CD14-positive monocyte (primary cell): ENCODE measurements at regions not wholly inside any gene's neighbourhood (a gene's known extent, or its start where the extent isn't known, plus 50 kb on each side); places are given as distances from the start of the nearest gene placed in this dataset.

Experiments used
- DNase-seq, 3 donors: peaks; one replicate each; pipeline ENCODE4 v3.0.0-alpha.2; 2011 to 2022
- H2AFZ ChIP-seq: 2 replicates; pipeline ENCODE4 v1.6.0; 2012; ENCODE audit warnings: mild to moderate bottlenecking, low read depth, low read length, inconsistent platforms; ENCODE audit not compliant: insufficient read depth, poor library complexity, severe bottlenecking
- H3K27ac ChIP-seq, 2 donors: 1 replicate in 1 of 2; 2 replicates in 1 of 2; pipeline ENCODE4 v1.5.1; 2012 to 2013; ENCODE audit warnings: low read length in 2 of 2, control low read depth in 1 of 2, inconsistent platforms in 1 of 2, low read depth in 1 of 2, mild to moderate bottlenecking in 1 of 2
- H3K27me3 ChIP-seq, 2 donors: one replicate each; pipeline versions ENCODE4 v1.6.0 to v1.6.1; 2011 to 2013; ENCODE audit warnings: low read length in 2 of 2; ENCODE audit not compliant: control insufficient read depth in 2 of 2, insufficient read depth in 2 of 2
- H3K36me3 ChIP-seq, 2 donors: replicated peaks in 1 of 2; 1 replicate in 1 of 2; 2 replicates in 1 of 2; pipeline versions ENCODE4 v1.5.1 to v1.6.1; 2012 to 2013; ENCODE audit warnings: low read length in 2 of 2, control low read depth in 1 of 2, inconsistent platforms in 1 of 2, mild to moderate bottlenecking in 1 of 2; ENCODE audit not compliant: insufficient read depth in 2 of 2, control insufficient read depth in 1 of 2
- H3K4me1 ChIP-seq, 2 donors: 1 replicate in 1 of 2; 2 replicates in 1 of 2; pipeline versions ENCODE4 v1.5.1 to v1.6.1; 2012 to 2013; ENCODE audit warnings: low read length in 2 of 2, control low read depth in 1 of 2, inconsistent platforms in 1 of 2, mild to moderate bottlenecking in 1 of 2, moderate library complexity in 1 of 2; ENCODE audit not compliant: insufficient read depth in 2 of 2, control insufficient read depth in 1 of 2
- H3K4me2 ChIP-seq: replicated peaks from 2 replicates; pipeline ENCODE3; 2012; ENCODE audit warnings: low read length, moderate library complexity, mild to moderate bottlenecking; ENCODE audit not compliant: poor library complexity, severe bottlenecking; ENCODE audit errors: extremely low read depth
- H3K4me3 ChIP-seq, 3 experiments: fragments of 200-600 bp in 1 of 3; sonication (generic) in 1 of 3; replicated peaks in 1 of 3; 1 replicate in 2 of 3; 2 replicates in 1 of 3; pipeline ENCODE4 v1.5.1; 2011 to 2013; ENCODE audit warnings: low read length in 3 of 3, mild to moderate bottlenecking in 3 of 3, control low read depth in 2 of 3, low read depth in 2 of 3, inconsistent platforms in 1 of 3, moderate library complexity in 1 of 3
- H3K79me2 ChIP-seq: 2 replicates; pipeline ENCODE4 v1.6.0; 2012; ENCODE audit warnings: mild to moderate bottlenecking, control low read depth, inconsistent platforms, low read length, moderate library complexity; ENCODE audit not compliant: insufficient read depth
- H3K9ac ChIP-seq: 2 replicates; pipeline ENCODE4 v1.6.0; 2017; ENCODE audit warnings: low read length, mild to moderate bottlenecking; ENCODE audit not compliant: insufficient read depth, poor library complexity, severe bottlenecking
- H3K9me3 ChIP-seq, 2 donors: replicated peaks in 1 of 2; 1 replicate in 1 of 2; 2 replicates in 1 of 2; pipeline versions ENCODE4 v1.5.1 to v1.6.1; 2012 to 2013; ENCODE audit warnings: low read length in 2 of 2, control low read depth in 1 of 2; ENCODE audit not compliant: control insufficient read depth in 1 of 2, insufficient read depth in 1 of 2
- H4K20me1 ChIP-seq: 2 replicates; pipeline ENCODE4 v1.6.0; 2012; ENCODE audit warnings: mild to moderate bottlenecking, low read length, control low read depth, moderate library complexity; ENCODE audit not compliant: insufficient read depth
- H3K27ac Mint-ChIP-seq, 7 donors: one replicate each; pipeline ENCODE4 v1.8.0; 2020; ENCODE audit warnings: mild to moderate bottlenecking in 7 of 7, mixed read lengths in 7 of 7, moderate library complexity in 6 of 7, inconsistent platforms in 2 of 7
- H3K27me3 Mint-ChIP-seq, 3 donors: one replicate each; pipeline ENCODE4 v1.8.0; 2021 to 2022; ENCODE audit warnings: low read depth in 3 of 3, mild to moderate bottlenecking in 3 of 3, mixed read lengths in 3 of 3, moderate library complexity in 3 of 3, inconsistent platforms in 1 of 3
- H3K36me3 Mint-ChIP-seq, 2 donors: one replicate each; pipeline ENCODE4 v1.8.0; 2020; ENCODE audit warnings: mixed read lengths in 2 of 2, inconsistent platforms in 1 of 2, mild to moderate bottlenecking in 1 of 2
- H3K4me1 Mint-ChIP-seq: one replicate; pipeline ENCODE4 v1.8.0; 2020; ENCODE audit warnings: mild to moderate bottlenecking, mixed read lengths
- H3K4me3 Mint-ChIP-seq, 2 donors: one replicate each; pipeline ENCODE4 v1.8.0; 2020; ENCODE audit warnings: mild to moderate bottlenecking in 2 of 2, mixed read lengths in 2 of 2, moderate library complexity in 1 of 2
- H3K9me3 Mint-ChIP-seq, 7 donors: one replicate each; pipeline ENCODE4 v1.8.0; 2020 to 2022; ENCODE audit warnings: mixed read lengths in 7 of 7, mild to moderate bottlenecking in 6 of 7, moderate library complexity in 6 of 7, inconsistent platforms in 2 of 7
- CTCF ChIP-seq: fragments of 200-600 bp; IDR thresholded peaks from one replicate; pipeline ENCODE4 v1.8.0; 2022; ENCODE audit warnings: antibody characterized with exemption, mild to moderate bottlenecking
- WGBS: methylation state at CpG from one replicate; pipeline ENCODE4 v1.1.5; 2013; ENCODE audit warnings: missing lambda C conversion rate; ENCODE audit not compliant: insufficient coverage; 5-methylcytosine and 5-hydroxymethylcytosine counted together
- intact Hi-C, 2 donors: fragments of 100-400 bp; cut with micrococcal nuclease; formaldehyde crosslinking; loops; one replicate each; pipeline versions ENCODE4 v1.15.0 to v1.15.1; 2023

DNA sequence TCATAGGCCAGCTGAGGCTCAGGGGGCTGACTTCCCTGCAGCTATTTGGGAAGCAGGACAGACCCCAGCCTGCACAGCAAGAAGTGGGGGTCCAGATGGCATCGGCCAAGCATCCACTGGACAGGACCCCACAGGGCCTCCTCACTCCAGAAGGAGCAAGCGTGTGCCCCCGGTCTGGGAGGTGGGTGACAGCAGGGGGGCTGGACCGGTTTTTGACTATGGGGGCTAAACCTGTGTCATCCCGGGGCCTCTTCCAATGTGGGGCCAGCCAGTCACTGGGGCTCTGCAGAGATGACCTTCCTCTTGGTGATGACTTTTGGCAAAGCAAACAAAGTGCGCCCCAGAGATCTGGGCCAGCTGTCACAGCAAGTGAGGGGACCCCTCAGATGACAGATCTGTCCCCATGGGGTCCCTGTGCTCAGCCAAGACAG, 163.9 kb downstream of the OLFM1 start:
- Histone ChIP-seq H3K27ac (no peak overlapping the region), H3K36me3 (no peaks in the 10 kb centered on the region), H3K4me3 (no peak overlapping the region), H3K4me1 (no peaks in the 10 kb centered on the region), H3K9me3 (no peaks in the 10 kb centered on the region), H3K27me3 (peaks cover 0 to 9% of the 10 kb centered on the region in 2 donors), H3K9ac (no peak overlapping the region), H2AFZ (no peak overlapping the region), H4K20me1 (no peaks in the 10 kb centered on the region), H3K79me2 (no peaks in the 10 kb centered on the region), H3K4me2 (no peak overlapping the region)
- no peak overlapping the region for H3K27ac Mint-ChIP-seq
- TF ChIP-seq CTCF, result no peak
- DNase-seq, result no peak
- H3K27me3 Mint-ChIP-seq, result peaks cover 8 to 23% (median 14%) of the 10 kb centered on the region in 3 donors
- no peaks in the 10 kb centered on the region for H3K36me3 Mint-ChIP-seq
- WGBS, result 89% methylated on average over 5 of the region's 6 CpGs
- no peaks in the 10 kb centered on the region for H3K4me1 Mint-ChIP-seq
- intact Hi-C loops, result no loop called here
- H3K9me3 Mint-ChIP-seq, result peaks cover 0 to 3% (median 0%) of the 10 kb centered on the region in 7 donors
- H3K4me3 Mint-ChIP-seq, result no peak overlapping the region

DNA sequence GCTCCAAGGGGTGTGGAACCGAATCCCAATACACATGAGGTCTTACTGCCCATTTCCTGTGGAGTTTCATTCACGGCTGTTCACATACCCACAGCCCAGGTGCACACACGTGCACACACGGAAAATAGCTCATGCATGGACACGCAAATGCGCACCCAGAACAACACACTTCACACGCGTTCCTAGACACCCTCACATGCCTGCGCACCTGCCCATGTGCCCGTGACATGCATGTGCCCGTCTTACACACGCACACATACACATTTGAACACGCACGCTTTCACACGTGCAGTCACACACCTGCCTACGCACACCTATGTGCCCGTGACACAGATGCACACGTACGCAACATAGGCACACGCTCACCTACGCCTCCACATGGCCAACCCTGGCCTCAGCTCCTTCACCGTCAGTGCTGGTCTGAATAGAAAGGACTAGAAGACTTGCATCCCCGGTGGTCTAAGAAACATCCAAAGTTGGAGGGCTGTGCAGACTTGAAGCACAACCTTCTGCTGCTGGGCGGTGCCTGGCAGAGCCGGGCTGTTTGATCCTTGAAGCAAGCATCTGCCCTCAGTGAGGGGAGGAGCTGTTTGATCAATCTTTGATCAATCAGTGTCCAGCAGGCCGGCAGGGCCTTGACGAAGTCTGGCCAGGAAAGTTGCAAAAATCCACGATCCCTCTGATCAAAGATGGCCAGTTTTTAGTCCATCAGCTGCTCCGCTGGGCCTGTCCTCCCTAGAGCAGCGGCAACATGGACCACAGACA, 164.7 kb downstream of the OLFM1 start:
- H3K9me3 Mint-ChIP-seq, result peaks cover 0 to 3% (median 0%) of the 10 kb centered on the region in 7 donors
- intact Hi-C loops, result no loop called here
- DNase-seq, result no peak

More for the DNA sequence above, 164.7 kb downstream of the OLFM1 start:
- Mint-ChIP-seq H3K27me3 (peaks cover 7 to 21% (median 14%) of the 10 kb centered on the region in 3 donors), H3K27ac (peak overlapping the region in 1 of 7 donors; percentile 84), H3K4me3 (peak overlapping the region in 1 of 2 donors; percentile 36), H3K36me3 (no peaks in the 10 kb centered on the region), H3K4me1 (no peaks in the 10 kb centered on the region)
- H2AFZ ChIP-seq, result no peak overlapping the region
- no peaks in the 10 kb centered on the region for H3K4me1 ChIP-seq
- H3K4me2 ChIP-seq, result no peak overlapping the region
- peaks cover 0 to 9% of the 10 kb centered on the region in 2 donors for H3K27me3 ChIP-seq
- TF ChIP-seq CTCF, result no peak
- no peak overlapping the region for H3K9ac ChIP-seq
- no peaks in the 10 kb centered on the region for H4K20me1 ChIP-seq
- no peaks in the 10 kb centered on the region for H3K36me3 ChIP-seq
- H3K9me3 ChIP-seq, result no peaks in the 10 kb centered on the region
- WGBS, result 91% methylated on average over 30 of the region's 30 CpGs
- H3K27ac ChIP-seq, result no peak overlapping the region
- H3K79me2 ChIP-seq, result no peaks in the 10 kb centered on the region
- no peak overlapping the region for H3K4me3 ChIP-seq
